Skeletal muscle tissue (tissue), 3 donors: ENCODE measurements at regions not wholly inside any gene's neighbourhood (a gene's known extent, or its start where the extent isn't known, plus 50 kb on each side); places are given as distances from the start of the nearest gene placed in this dataset.
"Not testable (repeated sequence)": the region's sequence is repeated elsewhere in the genome, so short reads cannot be mapped to it uniquely, and the experiment has no call there.

Experiments
- H3K27ac ChIP-seq: one replicate; pipeline ENCODE4 v1.7.0; 2013; ENCODE audit warnings: mild to moderate bottlenecking, low read depth, low read length, inconsistent platforms
- H3K27me3 ChIP-seq, 3 donors: one replicate each; pipeline ENCODE4 v1.7.0; 2013; ENCODE audit warnings: low read length in 3 of 3; ENCODE audit not compliant: control insufficient read depth in 3 of 3, insufficient read depth in 3 of 3
- H3K36me3 ChIP-seq, 3 donors: one replicate each; pipeline ENCODE4 v1.7.0; 2013; ENCODE audit warnings: low read length in 3 of 3; ENCODE audit not compliant: control insufficient read depth in 3 of 3, insufficient read depth in 3 of 3
- H3K4me1 ChIP-seq, 3 donors: one replicate each; pipeline ENCODE4 v1.7.0; 2013; ENCODE audit warnings: low read length in 3 of 3, mild to moderate bottlenecking in 3 of 3; ENCODE audit not compliant: control insufficient read depth in 3 of 3, insufficient read depth in 3 of 3
- H3K4me3 ChIP-seq, 3 donors: one replicate each; pipeline ENCODE4 v1.7.0; 2013; ENCODE audit warnings: low read length in 3 of 3
- H3K9ac ChIP-seq, 3 donors: one replicate each; pipeline ENCODE4 v1.7.0; 2013; ENCODE audit warnings: low read length in 3 of 3, mild to moderate bottlenecking in 3 of 3, moderate library complexity in 2 of 3, low read depth in 1 of 3
- H3K9me3 ChIP-seq, 3 donors: one replicate each; pipeline ENCODE4 v1.7.0; 2013; ENCODE audit warnings: low read length in 3 of 3; ENCODE audit not compliant: control insufficient read depth in 3 of 3
- donor health status: Osteomylitis.

DNA sequence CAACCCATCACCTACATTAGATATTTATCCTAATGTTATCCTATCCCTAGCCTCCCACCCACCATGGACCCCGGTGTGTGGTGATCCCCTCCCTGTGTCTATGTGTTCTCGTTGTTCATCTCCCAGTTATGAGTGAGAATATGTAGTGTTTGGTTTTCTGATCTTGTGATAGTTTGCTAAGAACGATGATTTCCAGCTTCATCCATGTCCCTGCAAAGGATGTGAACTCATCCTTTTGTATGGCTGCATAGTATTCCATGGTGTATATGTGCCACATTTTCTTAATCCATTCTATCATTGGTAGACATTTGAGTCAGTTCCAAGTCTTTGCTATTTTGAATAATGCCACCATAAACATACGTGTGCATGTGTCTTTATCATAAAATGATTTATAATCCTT, 185.3 kb downstream of the TTC6 start:
- not testable (repeated sequence) for H3K27ac ChIP-seq, H3K36me3 ChIP-seq, H3K9me3 ChIP-seq, H3K27me3 ChIP-seq, H3K4me3 ChIP-seq, H3K4me1 ChIP-seq, H3K9ac ChIP-seq

DNA sequence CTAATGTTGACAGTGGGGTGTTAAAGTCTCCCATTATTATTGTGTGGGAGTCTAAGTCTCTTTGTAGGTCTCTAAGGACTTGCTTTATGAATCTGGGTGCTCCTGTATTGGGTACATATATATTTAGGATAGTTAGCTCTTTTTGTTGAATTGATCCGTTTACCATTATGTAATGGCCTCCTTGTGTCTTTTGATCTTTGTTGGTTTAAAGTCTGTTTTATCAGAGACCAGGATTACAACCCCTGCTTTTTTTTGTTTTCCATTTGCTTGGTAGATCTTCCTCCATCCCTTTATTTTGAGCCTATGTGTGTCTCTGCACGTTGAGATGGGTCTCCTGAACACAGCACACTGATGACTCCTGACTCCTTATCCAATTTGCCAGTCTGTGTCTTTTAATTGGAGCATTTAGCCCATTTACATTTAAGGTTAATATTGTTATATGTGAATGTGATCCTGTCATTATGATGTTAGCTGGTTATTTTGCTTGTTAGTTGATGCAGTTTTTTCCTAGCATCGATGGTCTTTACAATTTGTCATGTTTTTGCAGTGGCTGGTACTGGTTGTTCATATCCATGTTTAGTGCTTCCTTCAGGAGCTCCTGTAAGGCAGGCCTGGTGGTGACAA, 188.9 kb downstream of the TTC6 start:
- H3K27me3 ChIP-seq, H3K9ac ChIP-seq, H3K4me1 ChIP-seq, H3K27ac ChIP-seq, H3K4me3 ChIP-seq, H3K9me3 ChIP-seq, H3K36me3 ChIP-seq: not testable (repeated sequence)

DNA sequence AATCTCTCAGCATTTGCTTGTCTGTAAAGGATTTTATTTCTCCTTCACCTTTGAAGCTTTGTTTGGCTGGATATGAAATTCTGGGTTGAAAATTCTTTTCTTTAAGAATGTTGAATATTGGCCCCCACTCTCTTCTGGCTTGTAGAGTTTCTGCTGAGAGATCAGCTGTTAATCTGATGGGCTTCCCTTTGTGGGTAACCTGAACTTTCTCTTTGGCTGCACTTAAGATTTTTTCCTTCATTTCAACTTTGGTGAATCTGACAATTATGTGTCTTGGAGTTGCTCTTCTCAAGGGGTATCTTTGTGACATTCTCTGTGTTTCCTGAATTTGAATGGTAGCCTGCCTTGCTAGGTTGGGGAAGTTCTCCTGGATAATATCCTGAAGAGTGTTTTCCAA, 189.4 kb downstream of the TTC6 start:
- not testable (repeated sequence) for H3K27ac ChIP-seq, H3K4me3 ChIP-seq, H3K9me3 ChIP-seq, H3K9ac ChIP-seq, H3K27me3 ChIP-seq, H3K4me1 ChIP-seq, H3K36me3 ChIP-seq

DNA sequence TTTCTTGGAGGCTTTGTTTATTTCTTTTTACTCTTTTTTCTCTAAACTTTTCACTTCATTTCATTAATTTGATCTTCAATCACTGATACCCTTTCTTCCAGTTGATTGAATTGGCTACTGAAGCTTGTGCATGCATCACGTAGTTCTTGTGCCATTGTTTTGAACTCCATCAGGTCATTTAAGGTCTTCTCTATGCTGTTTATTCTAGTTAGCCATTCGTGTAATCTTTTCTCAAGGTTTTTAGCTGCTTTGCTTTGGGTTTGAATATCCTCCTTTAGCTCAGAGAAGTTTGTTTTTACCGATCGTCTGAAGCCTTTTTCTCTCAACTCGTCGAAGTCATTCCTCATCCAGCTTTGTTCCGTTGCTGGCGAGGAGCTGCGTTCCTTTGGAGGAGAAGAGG, 189.9 kb downstream of the TTC6 start:
- not testable (repeated sequence) for H3K4me1 ChIP-seq, H3K9me3 ChIP-seq, H3K27ac ChIP-seq, H3K9ac ChIP-seq, H3K4me3 ChIP-seq, H3K27me3 ChIP-seq, H3K36me3 ChIP-seq

GRCh38 chr14:37786114-37786625, 190.7 kb downstream of the TTC6 start:
- H3K27me3 ChIP-seq, H3K4me3 ChIP-seq, H3K4me1 ChIP-seq, H3K36me3 ChIP-seq, H3K9me3 ChIP-seq, H3K27ac ChIP-seq, H3K9ac ChIP-seq: not testable (repeated sequence)

DNA sequence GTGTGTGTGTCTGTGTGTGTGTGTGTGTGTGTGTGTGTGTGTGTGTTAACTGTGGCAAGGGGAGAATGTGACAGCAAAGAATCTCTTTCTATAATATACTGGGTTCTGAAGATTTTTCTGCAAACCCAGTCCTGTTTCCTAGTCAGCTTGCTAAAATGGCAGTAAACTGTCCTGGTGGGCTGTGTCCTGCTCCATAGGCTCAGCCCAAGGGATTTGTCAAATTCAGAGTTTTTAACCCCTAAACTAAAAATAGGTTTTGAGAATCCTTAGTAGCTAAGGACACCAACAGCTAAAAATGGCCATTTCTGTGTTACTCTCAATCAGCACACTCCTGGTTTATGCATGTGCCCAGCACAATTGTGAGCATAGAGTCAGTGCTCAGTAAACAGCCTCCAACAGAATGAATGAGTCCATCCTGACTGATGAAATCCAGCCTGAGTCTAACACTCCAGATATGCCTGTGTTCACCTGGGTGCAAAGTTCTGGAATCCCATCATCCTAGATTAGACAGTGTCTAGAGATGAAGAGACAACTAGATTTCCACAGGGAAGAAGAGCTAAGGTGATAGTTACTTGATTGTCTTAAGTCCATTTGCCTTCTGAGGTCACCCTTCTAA, 192.6 kb downstream of the TTC6 start:
- Histone ChIP-seq H3K9ac (no peak overlapping the region), H3K27me3 (no peaks in the 10 kb centered on the region), H3K4me1 (no peaks in the 10 kb centered on the region), H3K9me3 (peaks cover 0 to 2% (median 0%) of the 10 kb centered on the region in 3 donors), H3K36me3 (no peaks in the 10 kb centered on the region), H3K27ac (no peak overlapping the region), H3K4me3 (no peak overlapping the region)

GRCh38 chr14:37791384-37792036, 196.1 kb downstream of the TTC6 start:
- H3K4me1 ChIP-seq = no peaks in the 10 kb centered on the region
- H3K4me3 ChIP-seq = no peak overlapping the region
- H3K27ac ChIP-seq = no peak overlapping the region
- no peaks in the 10 kb centered on the region for H3K36me3 ChIP-seq
- H3K9ac ChIP-seq = no peak overlapping the region
- peaks cover 0 to 2% (median 0%) of the 10 kb centered on the region in 3 donors for H3K9me3 ChIP-seq
- H3K27me3 ChIP-seq = no peaks in the 10 kb centered on the region

DNA sequence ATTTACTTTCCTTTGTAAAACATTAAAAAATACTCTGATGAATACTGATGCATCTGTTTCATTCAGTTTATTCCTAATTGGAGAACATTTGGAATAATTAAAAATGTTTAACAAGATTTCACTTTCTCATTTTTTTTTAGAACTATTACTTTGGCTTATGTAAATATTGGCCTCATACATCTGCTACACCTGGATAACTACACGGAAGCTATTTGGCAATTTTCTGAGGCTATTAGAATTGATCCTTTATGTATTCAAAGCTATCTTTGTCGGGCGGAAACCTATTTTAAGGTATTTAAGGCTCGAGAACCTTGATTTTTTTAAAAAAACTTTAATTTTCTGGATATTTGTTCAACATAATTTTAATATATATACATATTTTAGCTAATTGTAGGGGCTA, 196.7 kb downstream of the TTC6 start:
- no peak overlapping the region for H3K4me3 ChIP-seq
- no peaks in the 10 kb centered on the region for H3K27me3 ChIP-seq
- no peaks in the 10 kb centered on the region for H3K36me3 ChIP-seq
- H3K27ac ChIP-seq = no peak overlapping the region
- no peaks in the 10 kb centered on the region for H3K4me1 ChIP-seq
- H3K9me3 ChIP-seq = peaks cover 0 to 2% (median 0%) of the 10 kb centered on the region in 3 donors
- no peak overlapping the region for H3K9ac ChIP-seq

DNA sequence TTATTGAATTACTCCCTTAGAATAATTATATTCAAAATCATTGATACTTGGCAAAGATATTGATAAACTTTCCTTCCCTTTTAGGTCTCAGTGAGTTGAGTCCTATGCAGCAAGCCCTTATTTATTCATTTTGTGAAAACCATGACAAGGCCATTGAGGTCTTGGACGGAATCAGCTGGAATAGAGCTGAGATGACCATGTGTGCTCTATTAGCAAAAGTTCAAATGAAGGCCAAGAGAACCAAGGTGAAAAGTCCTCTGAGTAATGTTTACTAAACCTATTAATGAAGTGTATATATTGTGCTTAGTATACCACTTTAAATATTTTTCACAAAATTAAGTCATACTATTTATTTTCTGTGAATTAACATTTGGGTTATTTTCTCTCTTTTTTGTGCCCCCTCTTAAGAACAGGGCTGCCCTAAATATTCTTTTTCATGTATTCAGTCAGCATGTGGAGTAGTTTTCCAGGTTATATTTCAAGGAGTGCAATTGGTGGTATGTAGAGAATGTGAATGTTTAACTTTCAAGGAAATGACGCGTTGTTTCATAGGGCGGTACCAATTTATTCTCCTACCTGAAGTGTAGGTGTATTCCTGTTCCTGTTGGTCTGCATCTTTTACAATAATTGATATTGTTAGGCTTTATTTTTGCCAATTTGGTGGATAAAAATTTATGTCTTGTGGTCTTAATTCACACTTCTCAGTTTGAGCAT, 201.4 kb downstream of the TTC6 start:
- Histone ChIP-seq H3K4me3 (no peak overlapping the region), H3K36me3 (no peaks in the 10 kb centered on the region)

GRCh38 chr14:37797675-37798074, 202.2 kb downstream of the TTC6 start:
- H3K9me3 ChIP-seq = peaks cover 0 to 2% (median 0%) of the 10 kb centered on the region in 3 donors

More for the DNA sequence above, 201.4 kb downstream of the TTC6 start:
- no peaks in the 10 kb centered on the region for H3K27me3 ChIP-seq
- H3K4me1 ChIP-seq = no peaks in the 10 kb centered on the region
- H3K27ac ChIP-seq = no peak overlapping the region
- no peak overlapping the region for H3K9ac ChIP-seq
- H3K9me3 ChIP-seq = no peaks in the 10 kb centered on the region

More at GRCh38 chr14:37797675-37798074, 202.2 kb downstream of the TTC6 start:
- Histone ChIP-seq H3K27me3 (no peaks in the 10 kb centered on the region), H3K27ac (no peak overlapping the region), H3K4me3 (no peak overlapping the region), H3K4me1 (no peaks in the 10 kb centered on the region), H3K36me3 (no peaks in the 10 kb centered on the region), H3K9ac (no peak overlapping the region)
